NT2/D1 (cell line): ENCODE measurements at regions not wholly inside any gene's neighbourhood (a gene's known extent, or its start where the extent isn't known, plus 50 kb on each side); places are given as distances from the start of the nearest gene placed in this dataset.

ENCODE experiments used
- SUZ12 ChIP-seq: IDR thresholded peaks from 2 replicates; pipeline ENCODE4 v1.6.1; 2011; ENCODE audit not compliant: insufficient read length, insufficient read depth; ENCODE audit errors: extremely low read depth
- ZNF274 ChIP-seq: IDR thresholded peaks from 2 replicates; pipeline ENCODE4 v1.6.1; 2011; ENCODE audit warnings: mild to moderate bottlenecking, low read depth, low read length

DNA sequence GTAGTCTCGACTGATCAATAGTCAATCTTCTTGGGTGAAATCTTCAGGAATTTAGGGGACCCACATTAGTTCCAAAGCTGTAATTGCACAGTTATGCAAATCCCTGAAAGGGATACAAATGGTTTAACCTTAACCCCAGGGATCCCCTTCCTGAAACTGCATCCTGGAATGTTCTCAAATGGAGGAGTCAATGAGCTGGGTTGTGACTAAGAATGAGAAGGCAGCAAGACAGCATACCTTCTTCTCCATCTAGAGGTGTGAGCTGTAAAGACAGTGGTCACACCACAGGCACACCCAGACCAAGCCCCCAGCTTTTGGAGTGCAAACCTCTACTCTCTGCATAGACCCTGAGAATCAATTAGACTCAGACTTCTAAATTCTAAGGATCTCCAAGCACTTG, 164.7 kb upstream of the MEIS1 start:
- TF ChIP-seq SUZ12 (no peak), ZNF274 (no peak)
